NB4 (cell line): ENCODE measurements at regions not wholly inside any gene's neighbourhood (a gene's known extent, or its start where the extent isn't known, plus 50 kb on each side); places are given as distances from the start of the nearest gene placed in this dataset.

Experiments
- MAX ChIP-seq: IDR thresholded peaks from 2 replicates; pipeline ENCODE4 v1.6.1; 2011; ENCODE audit warnings: low read depth, low read length
- MYC ChIP-seq: IDR thresholded peaks from 2 replicates; pipeline ENCODE4 v1.6.1; 2011; ENCODE audit warnings: low read depth, low read length
- POLR2A ChIP-seq: IDR thresholded peaks from 2 replicates; pipeline ENCODE4 v1.6.1; 2011; ENCODE audit warnings: mild to moderate bottlenecking; ENCODE audit not compliant: insufficient read length; ENCODE audit errors: extremely low read depth
- TF ChIP-seq, protein P1 (sequence below): IDR thresholded peaks from one replicate; pipeline ENCODE4 v1.5.1; 2012; ENCODE audit warnings: low read depth, low read length

DNA sequence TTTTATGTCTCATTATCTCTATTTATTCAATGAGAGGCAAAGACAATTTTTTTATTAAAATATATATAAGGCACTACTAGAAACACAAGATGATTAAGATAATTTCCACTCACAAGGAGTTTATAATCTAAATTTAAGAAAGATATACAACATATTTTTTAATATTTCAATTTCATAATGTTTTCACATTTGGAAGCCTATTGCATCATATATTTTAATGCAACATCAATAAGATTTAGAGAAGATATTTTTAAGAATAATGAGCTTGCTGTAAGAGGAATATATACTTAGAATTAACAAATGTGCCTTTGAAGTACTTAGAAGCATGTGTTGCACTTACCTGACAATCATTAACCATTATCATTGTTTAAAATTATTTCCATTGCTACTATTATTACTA is 597.7 kb upstream of the BTBD3 start:
- TF ChIP-seq, protein P1, sequence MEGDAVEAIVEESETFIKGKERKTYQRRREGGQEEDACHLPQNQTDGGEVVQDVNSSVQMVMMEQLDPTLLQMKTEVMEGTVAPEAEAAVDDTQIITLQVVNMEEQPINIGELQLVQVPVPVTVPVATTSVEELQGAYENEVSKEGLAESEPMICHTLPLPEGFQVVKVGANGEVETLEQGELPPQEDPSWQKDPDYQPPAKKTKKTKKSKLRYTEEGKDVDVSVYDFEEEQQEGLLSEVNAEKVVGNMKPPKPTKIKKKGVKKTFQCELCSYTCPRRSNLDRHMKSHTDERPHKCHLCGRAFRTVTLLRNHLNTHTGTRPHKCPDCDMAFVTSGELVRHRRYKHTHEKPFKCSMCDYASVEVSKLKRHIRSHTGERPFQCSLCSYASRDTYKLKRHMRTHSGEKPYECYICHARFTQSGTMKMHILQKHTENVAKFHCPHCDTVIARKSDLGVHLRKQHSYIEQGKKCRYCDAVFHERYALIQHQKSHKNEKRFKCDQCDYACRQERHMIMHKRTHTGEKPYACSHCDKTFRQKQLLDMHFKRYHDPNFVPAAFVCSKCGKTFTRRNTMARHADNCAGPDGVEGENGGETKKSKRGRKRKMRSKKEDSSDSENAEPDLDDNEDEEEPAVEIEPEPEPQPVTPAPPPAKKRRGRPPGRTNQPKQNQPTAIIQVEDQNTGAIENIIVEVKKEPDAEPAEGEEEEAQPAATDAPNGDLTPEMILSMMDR = no peak
- TF ChIP-seq POLR2A (no peak), MAX (no peak), MYC (no peak)
